ENCODE measurements at regions not wholly inside any gene's neighbourhood (a gene's known extent, or its start where the extent isn't known, plus 50 kb on each side); places are given as distances from the start of the nearest gene placed in this dataset.

DNA sequence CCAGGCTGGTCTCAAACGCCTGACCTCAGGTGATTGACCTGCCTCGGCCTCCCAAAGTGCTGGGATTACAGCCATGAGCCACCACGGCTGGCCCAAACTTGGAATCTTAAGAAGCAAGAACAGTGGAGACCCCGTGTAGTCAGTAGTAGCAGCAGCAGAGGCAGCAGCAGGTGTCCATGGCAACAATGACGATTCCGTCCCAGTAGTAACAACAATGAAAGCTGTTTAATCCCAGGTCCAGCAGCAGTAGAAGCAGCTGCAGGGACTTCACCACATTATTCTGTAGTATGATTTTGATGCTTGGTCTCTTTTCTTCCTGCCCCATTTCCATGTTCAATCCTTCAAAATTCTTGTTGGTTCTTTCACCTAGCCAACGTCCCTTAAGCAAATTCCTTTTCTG, 69.6 kb upstream of the KCTD3 start:
- no peak overlapping the region for H3K4me3 ChIP-seq (ENCODE audit: low read length)

DNA sequence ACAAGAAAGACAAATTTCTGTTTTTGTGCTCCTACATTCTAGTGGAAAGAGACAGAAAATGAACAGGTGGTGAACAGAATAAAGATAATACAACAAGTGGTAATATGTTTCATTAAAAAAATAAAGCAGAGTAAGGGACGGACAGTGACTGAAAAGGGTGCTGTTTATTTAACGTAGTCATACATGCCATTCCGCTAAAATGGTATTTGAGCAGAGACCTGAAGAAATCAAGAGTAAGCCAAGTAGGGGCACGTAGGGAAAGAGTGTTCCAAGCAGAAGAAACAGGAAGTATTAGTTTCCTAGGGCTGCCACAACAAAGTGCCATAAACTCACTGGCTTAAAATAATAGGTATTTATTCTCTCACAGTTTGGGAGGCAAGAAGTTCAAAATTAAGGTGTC, 65.6 kb upstream of the KCTD3 start:
- Mint-ChIP-seq H3K27ac (no peak overlapping the region), H3K9me3 (no peaks in the 10 kb centered on the region)
- H3K9ac ChIP-seq (ENCODE audit: extremely low read depth, low read length, poor library complexity, severe bottlenecking), result no peak overlapping the region

More for the DNA sequence above, 69.6 kb upstream of the KCTD3 start:
- Histone ChIP-seq H3K27me3 (ENCODE audit: control insufficient read depth, insufficient read depth, low read length, poor library complexity, severe bottlenecking) (no peaks in the 10 kb centered on the region), H3K9ac (ENCODE audit: extremely low read depth, low read length, poor library complexity, severe bottlenecking) (no peak overlapping the region), H3K36me3 (ENCODE audit: control insufficient read depth, insufficient read depth, low read length) (no peaks in the 10 kb centered on the region), H3K27ac (ENCODE audit: low read depth, low read length) (no peak overlapping the region), H3K9me3 (ENCODE audit: control insufficient read depth, low read length) (peaks cover 3% of the 10 kb centered on the region), H3K4me1 (ENCODE audit: control insufficient read depth, insufficient read depth, low read length) (no peaks in the 10 kb centered on the region)
- H3K36me3 Mint-ChIP-seq (ENCODE audit: low read depth), result peaks cover 4% of the 10 kb centered on the region
- no peak overlapping the region for H3K27ac Mint-ChIP-seq
- no peak overlapping the region for H3K4me3 Mint-ChIP-seq
- TF ChIP-seq, protein P1, sequence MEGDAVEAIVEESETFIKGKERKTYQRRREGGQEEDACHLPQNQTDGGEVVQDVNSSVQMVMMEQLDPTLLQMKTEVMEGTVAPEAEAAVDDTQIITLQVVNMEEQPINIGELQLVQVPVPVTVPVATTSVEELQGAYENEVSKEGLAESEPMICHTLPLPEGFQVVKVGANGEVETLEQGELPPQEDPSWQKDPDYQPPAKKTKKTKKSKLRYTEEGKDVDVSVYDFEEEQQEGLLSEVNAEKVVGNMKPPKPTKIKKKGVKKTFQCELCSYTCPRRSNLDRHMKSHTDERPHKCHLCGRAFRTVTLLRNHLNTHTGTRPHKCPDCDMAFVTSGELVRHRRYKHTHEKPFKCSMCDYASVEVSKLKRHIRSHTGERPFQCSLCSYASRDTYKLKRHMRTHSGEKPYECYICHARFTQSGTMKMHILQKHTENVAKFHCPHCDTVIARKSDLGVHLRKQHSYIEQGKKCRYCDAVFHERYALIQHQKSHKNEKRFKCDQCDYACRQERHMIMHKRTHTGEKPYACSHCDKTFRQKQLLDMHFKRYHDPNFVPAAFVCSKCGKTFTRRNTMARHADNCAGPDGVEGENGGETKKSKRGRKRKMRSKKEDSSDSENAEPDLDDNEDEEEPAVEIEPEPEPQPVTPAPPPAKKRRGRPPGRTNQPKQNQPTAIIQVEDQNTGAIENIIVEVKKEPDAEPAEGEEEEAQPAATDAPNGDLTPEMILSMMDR (conservative IDR thresholded peaks at IDR 0.05), result no peak
- 85 to 89% methylated on average over 4 to 7 of the region's 7 CpGs for WGBS, 2 experiments (ENCODE audit: insufficient coverage in 1 of 2, insufficient read length in 1 of 2)
- no peak for DNase-seq
- no peaks in the 10 kb centered on the region for H3K27me3 Mint-ChIP-seq (ENCODE audit: insufficient read depth)
- peaks cover 9% of the 10 kb centered on the region for H3K9me3 Mint-ChIP-seq
- H3K4me1 Mint-ChIP-seq, result no peaks in the 10 kb centered on the region

DNA sequence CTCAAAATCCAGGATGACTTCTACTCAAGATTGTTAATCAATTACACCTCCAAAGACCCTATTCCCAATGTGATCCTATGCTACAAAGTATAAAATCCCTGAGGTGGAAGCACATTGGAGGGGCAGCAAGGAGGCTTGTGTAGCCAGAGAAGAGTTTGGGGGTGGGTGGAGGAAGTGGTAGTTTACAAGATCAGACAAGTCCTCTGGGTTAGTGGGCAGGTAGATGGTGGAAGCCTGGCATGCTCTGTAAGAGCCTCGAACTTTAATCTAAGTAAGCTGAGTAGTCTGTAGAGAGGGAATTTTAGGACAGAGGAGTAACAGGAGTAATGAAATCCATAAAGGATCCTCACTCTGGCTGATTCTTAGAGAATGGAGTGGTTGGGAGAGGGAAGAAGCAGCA, 65.0 kb upstream of the KCTD3 start:
- H3K9me3 Mint-ChIP-seq, result no peaks in the 10 kb centered on the region
- 90 to 100% methylated on average over 1 of the region's 1 CpG for WGBS, 2 experiments (ENCODE audit: insufficient coverage in 1 of 2, insufficient read length in 1 of 2)
- Histone ChIP-seq H3K27me3 (ENCODE audit: control insufficient read depth, insufficient read depth, low read length, poor library complexity, severe bottlenecking) (no peaks in the 10 kb centered on the region), H3K4me3 (ENCODE audit: low read length) (no peak overlapping the region), H3K36me3 (ENCODE audit: control insufficient read depth, insufficient read depth, low read length) (no peaks in the 10 kb centered on the region), H3K9me3 (ENCODE audit: control insufficient read depth, low read length) (no peaks in the 10 kb centered on the region), H3K9ac (ENCODE audit: extremely low read depth, low read length, poor library complexity, severe bottlenecking) (no peak overlapping the region), H3K27ac (ENCODE audit: low read depth, low read length) (no peak overlapping the region), H3K4me1 (ENCODE audit: control insufficient read depth, insufficient read depth, low read length) (no peaks in the 10 kb centered on the region)
- no peak for DNase-seq
- H3K36me3 Mint-ChIP-seq (ENCODE audit: low read depth), result no peaks in the 10 kb centered on the region
- no peak overlapping the region for H3K4me3 Mint-ChIP-seq
- H3K4me1 Mint-ChIP-seq, result no peaks in the 10 kb centered on the region
- TF ChIP-seq, protein P1 (conservative IDR thresholded peaks at IDR 0.05), result no peak
- no peak overlapping the region for H3K27ac Mint-ChIP-seq
- no peaks in the 10 kb centered on the region for H3K27me3 Mint-ChIP-seq (ENCODE audit: insufficient read depth)

More for the DNA sequence above, 65.6 kb upstream of the KCTD3 start:
- Histone ChIP-seq H3K27me3 (ENCODE audit: control insufficient read depth, insufficient read depth, low read length, poor library complexity, severe bottlenecking) (no peaks in the 10 kb centered on the region), H3K4me1 (ENCODE audit: control insufficient read depth, insufficient read depth, low read length) (no peaks in the 10 kb centered on the region), H3K4me3 (ENCODE audit: low read length) (no peak overlapping the region), H3K36me3 (ENCODE audit: control insufficient read depth, insufficient read depth, low read length) (no peaks in the 10 kb centered on the region), H3K27ac (ENCODE audit: low read depth, low read length) (no peak overlapping the region), H3K9me3 (ENCODE audit: control insufficient read depth, low read length) (no peaks in the 10 kb centered on the region)
- Mint-ChIP-seq H3K4me3 (no peak overlapping the region), H3K4me1 (no peaks in the 10 kb centered on the region), H3K36me3 (ENCODE audit: low read depth) (no peaks in the 10 kb centered on the region), H3K27me3 (ENCODE audit: insufficient read depth) (no peaks in the 10 kb centered on the region)
- TF ChIP-seq, protein P1 (conservative IDR thresholded peaks at IDR 0.05), result no peak
- no peak for DNase-seq
- WGBS, 2 experiments (ENCODE audit: insufficient coverage in 1 of 2, insufficient read length in 1 of 2), result 93 to 95% methylated on average over 4 of the region's 4 CpGs

Measured in endodermal cell (in vitro differentiated cells).